ENCODE measurements at regions not wholly inside any gene's neighbourhood (a gene's known extent, or its start where the extent isn't known, plus 50 kb on each side); places are given as distances from the start of the nearest gene placed in this dataset.

DNA sequence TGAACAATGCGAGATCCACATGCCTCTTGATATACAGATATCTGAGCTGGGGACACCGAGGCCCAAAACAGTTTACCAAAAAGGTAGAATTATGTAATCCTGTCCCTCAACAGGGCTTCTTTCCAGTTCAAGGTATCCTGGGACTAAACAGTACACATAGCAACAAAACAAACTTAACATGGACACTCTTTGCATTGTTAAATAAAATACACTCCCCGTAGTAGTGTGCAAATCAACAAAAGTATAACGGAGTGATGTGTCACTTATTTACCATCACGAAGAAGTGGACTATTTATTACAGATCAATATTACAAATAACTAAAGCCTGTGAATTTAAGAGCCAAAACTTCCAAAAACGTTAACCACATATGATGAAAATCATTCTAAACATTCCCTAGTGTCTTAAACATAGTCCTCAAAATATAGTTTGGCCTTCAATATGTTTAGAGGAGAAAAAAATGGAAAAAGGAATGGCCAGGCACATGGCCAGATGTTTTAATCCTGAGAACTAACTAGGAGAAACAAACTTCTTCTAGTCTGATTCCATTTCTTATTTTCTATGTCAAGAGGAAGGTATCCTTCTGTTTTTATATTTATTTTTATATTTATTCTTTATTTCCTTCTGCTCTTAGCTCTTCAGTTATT, 377.5 kb downstream of the OSR1 start:
- DNase-seq (ENCODE audit: low read depth), result no peak
- H3K4me3 ChIP-seq (ENCODE audit: low read length), result no peak overlapping the region
- TF ChIP-seq, protein P1, sequence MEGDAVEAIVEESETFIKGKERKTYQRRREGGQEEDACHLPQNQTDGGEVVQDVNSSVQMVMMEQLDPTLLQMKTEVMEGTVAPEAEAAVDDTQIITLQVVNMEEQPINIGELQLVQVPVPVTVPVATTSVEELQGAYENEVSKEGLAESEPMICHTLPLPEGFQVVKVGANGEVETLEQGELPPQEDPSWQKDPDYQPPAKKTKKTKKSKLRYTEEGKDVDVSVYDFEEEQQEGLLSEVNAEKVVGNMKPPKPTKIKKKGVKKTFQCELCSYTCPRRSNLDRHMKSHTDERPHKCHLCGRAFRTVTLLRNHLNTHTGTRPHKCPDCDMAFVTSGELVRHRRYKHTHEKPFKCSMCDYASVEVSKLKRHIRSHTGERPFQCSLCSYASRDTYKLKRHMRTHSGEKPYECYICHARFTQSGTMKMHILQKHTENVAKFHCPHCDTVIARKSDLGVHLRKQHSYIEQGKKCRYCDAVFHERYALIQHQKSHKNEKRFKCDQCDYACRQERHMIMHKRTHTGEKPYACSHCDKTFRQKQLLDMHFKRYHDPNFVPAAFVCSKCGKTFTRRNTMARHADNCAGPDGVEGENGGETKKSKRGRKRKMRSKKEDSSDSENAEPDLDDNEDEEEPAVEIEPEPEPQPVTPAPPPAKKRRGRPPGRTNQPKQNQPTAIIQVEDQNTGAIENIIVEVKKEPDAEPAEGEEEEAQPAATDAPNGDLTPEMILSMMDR (conservative IDR thresholded peaks at IDR 0.05; ENCODE audit: low read depth, low read length), result no peak

DNA sequence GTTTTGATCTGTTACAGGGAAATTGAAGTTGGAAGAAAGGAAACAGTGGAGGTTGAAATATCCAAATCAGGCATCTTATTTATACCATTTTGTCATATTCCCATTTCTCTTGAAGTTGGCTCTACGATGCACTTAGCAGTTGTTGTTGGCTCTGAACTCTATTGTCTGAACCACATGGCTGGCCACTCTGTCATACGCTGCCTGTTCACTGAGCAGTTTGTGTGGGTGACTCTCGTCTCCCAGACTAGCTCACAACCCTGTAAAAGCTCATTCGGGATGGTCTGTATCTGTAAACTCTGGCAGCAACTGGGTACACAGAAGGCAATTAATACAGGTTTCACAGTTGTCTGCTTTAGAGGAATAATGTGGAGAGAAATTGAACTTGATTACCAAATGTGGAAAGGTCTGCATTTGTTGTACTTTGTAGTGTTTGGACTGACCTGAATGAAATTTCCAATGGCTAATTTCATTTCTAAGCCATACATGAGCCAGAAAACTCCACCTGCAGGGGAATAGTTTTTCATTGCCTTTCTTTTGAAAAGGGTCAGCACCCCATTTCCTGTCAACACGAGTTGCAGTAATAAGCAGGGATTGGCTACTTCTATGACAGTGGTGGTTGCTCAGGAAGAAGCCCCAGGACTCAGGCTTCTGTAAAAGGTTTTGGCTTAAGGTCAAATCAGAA, 378.2 kb downstream of the OSR1 start:
- H3K4me3 ChIP-seq (ENCODE audit: low read length), result no peak overlapping the region
- DNase-seq (ENCODE audit: low read depth), result no peak
- TF ChIP-seq, protein P1 (conservative IDR thresholded peaks at IDR 0.05; ENCODE audit: low read depth, low read length), result no peak

DNA sequence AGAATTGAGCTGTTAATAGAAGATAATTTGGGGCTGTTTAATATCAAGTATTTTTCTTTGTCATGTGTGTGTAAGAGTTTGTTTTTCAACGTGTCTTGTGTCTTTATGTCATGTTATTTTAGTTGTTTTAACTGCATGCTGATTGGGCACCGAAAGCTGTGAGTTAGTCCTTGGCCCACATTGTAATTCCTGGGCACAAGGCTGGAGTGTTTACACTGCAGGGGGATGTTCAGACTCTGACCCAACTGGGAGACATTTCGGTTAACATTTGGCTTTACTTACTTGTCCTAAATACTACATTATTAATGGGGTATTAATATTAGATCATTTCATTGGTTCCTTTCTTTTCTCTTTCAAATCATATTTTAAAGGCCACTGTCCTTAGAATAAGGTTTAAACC, 381.0 kb downstream of the OSR1 start:
- H3K4me3 ChIP-seq (ENCODE audit: low read length), result no peak overlapping the region
- no peak for DNase-seq (ENCODE audit: low read depth)
- TF ChIP-seq, protein P1 (conservative IDR thresholded peaks at IDR 0.05; ENCODE audit: low read depth, low read length), result no peak

DNA sequence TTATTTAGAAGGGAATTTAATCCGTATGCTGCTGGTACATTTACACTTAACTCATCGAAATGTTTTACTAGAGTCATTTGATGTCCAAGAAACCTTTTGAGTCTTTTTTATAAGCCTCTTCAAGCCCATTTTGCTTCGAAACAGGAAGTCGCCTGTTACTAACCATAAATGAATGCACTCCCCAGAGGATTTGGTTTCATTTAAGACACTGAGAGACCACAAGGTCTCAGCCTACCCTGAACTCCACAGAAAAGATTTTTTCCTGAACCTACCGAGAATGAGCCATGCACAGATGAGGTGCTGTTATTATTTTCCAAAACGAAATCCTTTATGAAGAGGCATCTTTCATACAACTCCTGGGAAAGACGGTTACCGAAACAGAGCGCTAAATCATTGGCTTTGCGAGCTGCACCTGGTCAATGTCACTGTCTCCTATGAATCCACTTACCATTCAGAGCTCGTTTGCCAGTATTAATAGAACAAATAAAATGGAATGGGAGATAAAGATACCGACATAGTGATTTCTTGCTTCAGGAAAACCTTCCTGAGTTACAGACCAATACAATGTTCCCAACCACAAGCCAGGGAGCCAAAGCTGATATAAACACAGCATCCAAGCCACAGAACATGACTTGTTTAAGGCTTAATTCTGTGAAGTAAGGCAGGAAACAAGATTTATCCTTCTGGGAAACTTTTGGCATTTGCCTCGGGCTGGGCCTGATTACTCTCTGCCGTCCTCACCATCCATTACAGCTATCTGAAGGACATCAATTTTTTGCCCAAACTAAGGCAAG, 382.1 kb downstream of the OSR1 start:
- TF ChIP-seq, protein P1 (conservative IDR thresholded peaks at IDR 0.05; ENCODE audit: low read depth, low read length), result no peak
- DNase-seq (ENCODE audit: low read depth), result peak; percentile 34
- H3K4me3 ChIP-seq (ENCODE audit: low read length), result no peak overlapping the region

DNA sequence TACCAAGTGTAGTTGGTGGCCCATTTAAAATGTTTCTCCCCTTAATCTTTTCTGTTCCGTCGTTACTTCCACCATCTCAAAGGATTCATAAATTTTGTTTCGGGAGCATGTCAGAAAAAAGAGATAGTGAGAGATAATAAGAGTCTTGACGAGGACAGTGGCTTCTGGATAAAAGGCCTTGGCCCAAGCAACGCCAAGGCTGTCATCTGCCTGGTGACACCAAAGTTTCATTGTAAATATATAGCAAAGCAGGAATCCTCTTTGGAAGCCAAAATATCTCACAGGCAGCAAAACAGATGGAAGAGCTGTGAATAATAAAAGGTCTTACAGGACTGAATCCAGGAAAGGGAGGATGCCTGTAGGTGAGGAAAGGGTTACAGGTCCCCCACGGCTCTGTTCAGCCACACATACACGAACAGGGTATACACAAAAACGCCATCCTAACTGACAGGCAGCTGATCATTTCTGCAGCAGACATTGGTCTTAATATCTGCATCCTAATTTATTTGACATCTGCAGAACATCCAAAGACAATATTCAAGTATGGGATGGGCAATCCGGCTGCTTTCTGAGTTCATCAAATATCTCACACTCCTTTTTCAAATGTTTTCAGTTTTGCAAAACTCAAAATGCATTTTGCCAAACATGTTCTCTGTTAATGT, 382.8 kb downstream of the OSR1 start:
- TF ChIP-seq, protein P1 (conservative IDR thresholded peaks at IDR 0.05; ENCODE audit: low read depth, low read length), result no peak
- H3K4me3 ChIP-seq (ENCODE audit: low read length), result no peak overlapping the region
- DNase-seq (ENCODE audit: low read depth), result no peak

DNA sequence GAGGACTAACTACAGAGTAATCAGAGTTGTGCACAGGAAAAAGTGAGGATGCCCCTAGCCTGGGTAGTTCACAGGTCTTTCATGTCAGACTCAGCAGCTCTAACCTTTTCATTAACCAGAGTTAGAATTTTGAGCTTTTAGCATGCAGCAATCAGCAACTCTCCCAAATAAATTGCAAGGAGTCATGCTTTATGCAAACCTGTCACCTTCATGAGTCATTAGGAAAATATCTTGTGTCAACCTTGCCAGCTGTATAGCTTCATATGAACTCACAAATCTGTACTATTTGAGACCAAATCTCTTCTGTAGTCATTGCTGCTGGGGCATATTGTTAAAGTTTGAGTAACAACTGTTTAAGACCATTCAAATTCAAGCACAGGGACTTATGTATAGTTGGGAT, 382.3 kb upstream of the NT5C1B start:
- TF ChIP-seq, protein P1 (conservative IDR thresholded peaks at IDR 0.05; ENCODE audit: low read depth, low read length), result no peak
- no peak overlapping the region for H3K4me3 ChIP-seq (ENCODE audit: low read length)
- DNase-seq (ENCODE audit: low read depth), result no peak

Measured in retinal pigment epithelial cell (primary cell).